ENCODE measurements at regions not wholly inside any gene's neighbourhood (a gene's known extent, or its start where the extent isn't known, plus 50 kb on each side); places are given as distances from the start of the nearest gene placed in this dataset.

- no peak for DNase-seq
Measured at GRCh38 chr22:49620666-49621065, 207.0 kb downstream of the BRD1 start.

GRCh38 chr22:49620003-49620556, 207.6 kb downstream of the BRD1 start:
- no peak for DNase-seq

DNA sequence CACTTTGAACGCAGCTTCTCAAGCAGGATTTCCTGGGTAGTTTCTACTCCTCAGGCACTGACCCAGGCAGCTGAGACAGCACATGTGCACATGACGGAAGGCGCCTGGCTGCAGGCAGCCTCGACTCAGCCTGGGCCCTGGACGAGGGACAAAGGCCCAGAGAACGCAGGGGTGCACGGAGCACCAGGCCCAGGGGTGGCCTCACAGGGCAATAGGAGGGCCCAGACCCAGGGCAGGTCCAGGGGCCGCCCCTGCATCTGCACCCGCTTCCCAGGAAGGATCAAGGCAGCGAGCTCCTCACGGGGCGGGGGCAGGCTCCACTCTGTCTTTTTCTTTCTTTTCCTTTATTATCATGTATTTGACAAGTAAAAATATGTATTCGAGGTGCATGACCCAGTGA, 208.4 kb downstream of the BRD1 start:
- DNase-seq: no peak

- DNase-seq: no peak
Measured at GRCh38 chr22:49618677-49618953, 209.1 kb downstream of the BRD1 start.

DNA sequence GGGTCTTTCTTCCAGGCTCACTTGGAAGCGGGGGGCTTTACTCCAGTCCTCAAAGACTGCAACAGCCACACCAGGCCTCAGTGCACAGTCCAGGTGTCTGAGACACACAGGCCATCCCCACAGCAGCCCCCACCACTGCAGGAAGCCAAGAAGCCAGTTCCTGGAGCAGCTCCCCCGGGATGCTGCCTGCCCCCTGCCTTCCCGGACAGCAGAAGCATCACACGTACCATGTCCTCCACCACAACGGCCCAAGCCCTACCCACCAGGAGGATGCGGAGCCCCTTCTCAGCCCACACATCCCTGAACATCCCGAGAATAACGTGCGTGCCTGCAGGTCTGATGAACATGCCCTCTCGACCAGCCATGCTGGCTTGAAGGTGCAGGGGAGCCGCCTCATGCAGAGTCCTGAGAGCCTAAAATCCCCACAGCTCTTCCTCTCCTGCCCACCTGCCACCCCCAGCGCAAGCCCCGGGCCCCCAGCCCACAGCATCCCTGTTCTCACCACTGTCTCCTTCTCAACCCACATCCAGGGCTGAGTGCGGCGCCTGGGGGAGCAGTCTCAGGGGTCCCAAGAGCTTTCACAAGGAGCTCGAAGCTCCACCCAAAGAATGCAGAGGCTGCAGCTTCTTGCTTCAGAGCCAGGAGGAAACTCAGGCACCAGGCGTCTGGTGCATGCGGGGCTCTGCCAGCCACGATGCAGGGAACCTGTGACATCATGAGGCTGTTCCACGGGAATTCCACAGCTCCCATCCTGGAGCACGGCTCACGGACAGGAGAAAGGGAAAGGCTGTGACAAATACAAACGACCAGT, 209.6 kb downstream of the BRD1 start:
- DNase-seq: no peak

DNA sequence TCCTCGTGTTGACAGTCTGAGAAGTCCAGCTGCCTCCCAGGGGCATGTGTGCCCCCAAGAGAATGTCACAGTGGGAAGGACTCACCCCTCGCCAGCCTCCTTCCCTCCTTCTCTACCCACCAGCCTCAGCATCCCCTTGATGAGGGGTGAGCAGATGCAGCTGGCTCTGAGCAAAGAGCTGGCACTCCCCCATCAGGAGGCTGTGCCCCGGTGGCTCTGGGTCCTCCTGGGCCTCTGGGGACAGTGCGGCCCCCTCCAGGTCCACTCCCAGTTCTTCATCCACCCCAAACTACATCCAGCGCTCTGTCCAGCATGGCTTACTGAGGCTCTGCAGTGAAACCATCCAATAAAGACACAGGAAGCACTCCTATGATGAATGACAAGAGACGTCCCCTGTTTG, 210.4 kb downstream of the BRD1 start:
- DNase-seq: no peak

- no peak for DNase-seq
Measured at GRCh38 chr22:49616356-49617231, 211.1 kb downstream of the BRD1 start.

- DNase-seq: no peak
Measured at GRCh38 chr22:49614966-49615965, 212.4 kb downstream of the BRD1 start.

- no peak for DNase-seq
Measured at GRCh38 chr22:49613511-49614270, 214.0 kb downstream of the BRD1 start.

- no peak for DNase-seq
Measured at GRCh38 chr22:49613108-49613507, 214.6 kb downstream of the BRD1 start.

GRCh38 chr22:49609207-49609876, 218.3 kb downstream of the BRD1 start:
- no peak for DNase-seq

DNA sequence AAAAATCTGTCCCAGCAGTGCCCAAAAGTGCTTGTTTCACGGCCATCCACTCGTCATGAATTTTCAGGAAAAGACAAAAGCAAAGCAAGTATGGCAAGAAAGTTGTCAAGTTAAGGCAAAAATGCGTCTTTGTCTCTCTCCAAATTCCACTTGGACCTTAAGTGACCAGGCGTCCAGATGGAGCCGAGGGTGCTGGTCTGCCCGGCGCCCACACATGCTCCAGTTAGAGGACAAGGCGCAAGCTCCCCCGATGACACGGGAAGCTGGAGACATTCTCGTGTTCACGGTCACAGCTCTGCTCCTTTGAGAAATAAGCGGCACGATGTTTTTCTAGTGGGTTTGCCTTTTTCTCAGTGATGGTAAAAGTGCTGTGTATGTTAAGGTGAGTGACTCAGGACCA, 219.0 kb downstream of the BRD1 start:
- DNase-seq: no peak

GRCh38 chr22:49608228-49608627, 219.4 kb downstream of the BRD1 start:
- no peak for DNase-seq

- no peak for DNase-seq
Measured at GRCh38 chr22:49607821-49608220, 219.9 kb downstream of the BRD1 start.

GRCh38 chr22:49606562-49607290, 220.9 kb downstream of the BRD1 start:
- DNase-seq: no peak

- no peak for DNase-seq
Measured at GRCh38 chr22:49604732-49605302, 222.9 kb downstream of the BRD1 start.

DNA sequence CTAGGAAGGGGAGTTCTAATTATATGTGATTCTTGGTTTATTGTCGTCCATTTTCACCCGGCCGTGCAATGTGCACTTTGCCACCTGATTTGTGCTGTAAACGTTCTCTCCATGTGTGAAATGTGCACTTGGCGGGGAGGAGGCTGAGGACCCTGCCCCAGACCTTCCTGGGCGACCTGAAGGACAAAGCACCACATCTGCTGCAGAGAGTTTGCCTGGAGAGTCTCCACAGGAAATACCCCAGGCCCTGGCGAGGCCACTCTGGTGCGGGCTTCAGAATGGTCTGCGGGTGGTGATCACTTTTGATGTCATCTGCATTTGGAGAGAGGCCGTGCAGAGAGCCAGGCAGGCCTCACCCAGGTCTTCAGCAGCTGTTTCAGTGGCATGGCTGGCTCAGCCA, 224.7 kb downstream of the BRD1 start:
- no peak for DNase-seq

GRCh38 chr22:49602481-49602880, 225.2 kb downstream of the BRD1 start:
- DNase-seq: no peak

DNA sequence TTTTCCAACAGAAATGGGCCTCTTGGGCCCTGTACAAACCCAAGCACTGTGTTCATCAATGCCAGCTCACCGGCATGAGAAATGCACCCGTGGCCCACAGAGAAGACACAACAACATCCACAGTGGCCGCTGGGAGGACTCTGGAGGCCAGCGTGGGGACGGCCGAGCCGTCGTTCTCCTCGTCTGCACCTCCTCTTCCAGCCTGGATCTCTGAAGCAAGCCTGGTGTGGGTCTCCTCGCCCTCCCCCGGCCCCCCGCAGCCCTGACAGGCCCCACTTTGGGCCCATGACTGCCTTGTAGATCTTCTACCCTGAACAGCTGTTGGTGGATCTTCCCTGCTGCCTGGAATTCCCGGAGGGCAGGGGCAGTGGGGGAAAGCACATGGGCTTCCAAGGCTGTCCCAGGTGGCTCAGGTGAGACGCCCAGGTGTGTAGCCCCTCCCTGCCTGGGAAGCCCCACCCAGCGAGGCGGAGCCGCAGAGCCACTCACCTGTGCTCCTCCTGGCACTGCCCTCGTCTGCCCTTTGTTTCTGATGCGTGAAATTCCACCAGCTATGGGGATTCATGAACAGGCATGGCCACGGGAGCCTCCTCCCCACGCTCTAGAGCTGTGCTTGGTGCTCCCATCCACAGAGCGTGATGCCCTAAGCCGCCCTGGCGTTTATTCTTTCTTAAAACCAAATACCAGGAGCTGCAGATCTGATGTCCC, 225.9 kb downstream of the BRD1 start:
- DNase-seq: no peak

All from NCI-H187 (cell line).